Activated T-helper 1 cell treated with anti-CD3 and anti-CD28 coated beads, Interleukin-12 subunit alpha, Interleukin-12 subunit beta, Interleukin-2, Interleukin-4 antibody, amounts not matched to agents 30 ng/mL and 10 ng/mL and 1 ng/mL, durations not matched to agents 14 hours and 24 hours and 36 hours (primary cell): ENCODE measurements at regions not wholly inside any gene's neighbourhood (a gene's known extent, or its start where the extent isn't known, plus 50 kb on each side); places are given as distances from the start of the nearest gene placed in this dataset.
"Not testable (repeated sequence)": the region's sequence is repeated elsewhere in the genome, so short reads cannot be mapped to it uniquely, and the experiment has no call there.

ENCODE experiments used
- DNase-seq: peaks from one replicate; pipeline ENCODE4 v3.0.0; 2021; ENCODE audit warnings: low spot score
- H3K27ac Mint-ChIP-seq: one replicate; pipeline ENCODE4 v1.8.0; 2021; ENCODE audit warnings: mild to moderate bottlenecking, mixed read lengths
- H3K27me3 Mint-ChIP-seq: one replicate; pipeline ENCODE4 v1.8.0; 2022; ENCODE audit warnings: mild to moderate bottlenecking, moderate library complexity, mixed read lengths; ENCODE audit not compliant: insufficient read depth
- H3K36me3 Mint-ChIP-seq: one replicate; pipeline ENCODE4 v1.8.0; 2021; ENCODE audit warnings: low read depth, mixed read lengths
- H3K4me1 Mint-ChIP-seq: one replicate; pipeline ENCODE4 v1.8.0; 2021; ENCODE audit warnings: low read depth, mixed read lengths
- H3K4me3 Mint-ChIP-seq: one replicate; pipeline ENCODE4 v1.8.0; 2021; ENCODE audit warnings: mild to moderate bottlenecking, moderate library complexity, mixed read lengths
- H3K9me3 Mint-ChIP-seq: one replicate; pipeline ENCODE4 v1.8.0; 2021; ENCODE audit warnings: mixed read lengths
- intact Hi-C: fragments of 100-400 bp; cut with micrococcal nuclease; formaldehyde crosslinking; loops from one replicate; pipeline ENCODE4 v1.15.1; 2024

DNA sequence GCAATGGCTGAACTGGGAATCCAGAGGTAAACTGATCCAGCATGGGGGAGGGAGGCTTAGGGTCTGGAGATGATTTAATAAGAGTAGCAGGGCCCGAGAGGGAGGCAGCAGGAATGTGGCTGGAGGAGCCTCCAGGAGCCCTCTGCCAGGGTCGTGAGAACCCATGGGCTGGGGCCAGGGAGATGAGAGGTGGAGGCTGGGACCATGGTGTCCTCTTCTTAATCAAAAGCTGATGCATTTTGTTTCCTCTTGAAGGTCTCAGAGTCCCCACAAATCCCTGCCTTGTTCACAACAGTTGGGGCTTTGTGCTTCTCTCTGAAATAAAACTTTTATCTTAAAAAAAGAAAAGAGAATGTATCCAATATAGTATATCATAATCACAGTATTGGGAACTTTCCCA lies 123.7 kb upstream of the ZNF516 start:
- intact Hi-C loops: no loop called here

GRCh38 chr18:76616373-76616772 lies 121.3 kb upstream of the ZNF516 start:
- Mint-ChIP-seq H3K9me3 (no peaks in the 10 kb centered on the region), H3K4me1 (peaks cover 12% of the 10 kb centered on the region), H3K4me3 (no peak overlapping the region), H3K27ac (no peak overlapping the region), H3K27me3 (peaks cover 12% of the 10 kb centered on the region), H3K36me3 (no peaks in the 10 kb centered on the region)
- no peak for DNase-seq
- intact Hi-C loops: no loop called here

More for the DNA sequence above, 123.7 kb upstream of the ZNF516 start:
- no peaks in the 10 kb centered on the region for H3K36me3 Mint-ChIP-seq
- no peak overlapping the region for H3K27ac Mint-ChIP-seq
- DNase-seq: no peak
- H3K9me3 Mint-ChIP-seq: no peaks in the 10 kb centered on the region
- H3K4me3 Mint-ChIP-seq: no peak overlapping the region
- peaks cover 26% of the 10 kb centered on the region for H3K27me3 Mint-ChIP-seq
- peaks cover 12% of the 10 kb centered on the region for H3K4me1 Mint-ChIP-seq

GRCh38 chr18:76615065-76615733 lies 120.2 kb upstream of the ZNF516 start:
- Mint-ChIP-seq H3K4me1 (peaks cover 5% of the 10 kb centered on the region), H3K36me3 (no peaks in the 10 kb centered on the region), H3K9me3 (no peaks in the 10 kb centered on the region), H3K4me3 (no peak overlapping the region), H3K27ac (no peak overlapping the region), H3K27me3 (peaks cover 9% of the 10 kb centered on the region)
- DNase-seq: no peak
- intact Hi-C loops: no loop called here

GRCh38 chr18:76613755-76614120 lies 118.7 kb upstream of the ZNF516 start:
- H3K27me3 Mint-ChIP-seq: peaks cover 3% of the 10 kb centered on the region
- intact Hi-C loops: no loop called here
- no peaks in the 10 kb centered on the region for H3K9me3 Mint-ChIP-seq
- H3K4me3 Mint-ChIP-seq: no peak overlapping the region
- H3K27ac Mint-ChIP-seq: no peak overlapping the region
- no peaks in the 10 kb centered on the region for H3K4me1 Mint-ChIP-seq
- no peak for DNase-seq
- H3K36me3 Mint-ChIP-seq: no peaks in the 10 kb centered on the region

DNA sequence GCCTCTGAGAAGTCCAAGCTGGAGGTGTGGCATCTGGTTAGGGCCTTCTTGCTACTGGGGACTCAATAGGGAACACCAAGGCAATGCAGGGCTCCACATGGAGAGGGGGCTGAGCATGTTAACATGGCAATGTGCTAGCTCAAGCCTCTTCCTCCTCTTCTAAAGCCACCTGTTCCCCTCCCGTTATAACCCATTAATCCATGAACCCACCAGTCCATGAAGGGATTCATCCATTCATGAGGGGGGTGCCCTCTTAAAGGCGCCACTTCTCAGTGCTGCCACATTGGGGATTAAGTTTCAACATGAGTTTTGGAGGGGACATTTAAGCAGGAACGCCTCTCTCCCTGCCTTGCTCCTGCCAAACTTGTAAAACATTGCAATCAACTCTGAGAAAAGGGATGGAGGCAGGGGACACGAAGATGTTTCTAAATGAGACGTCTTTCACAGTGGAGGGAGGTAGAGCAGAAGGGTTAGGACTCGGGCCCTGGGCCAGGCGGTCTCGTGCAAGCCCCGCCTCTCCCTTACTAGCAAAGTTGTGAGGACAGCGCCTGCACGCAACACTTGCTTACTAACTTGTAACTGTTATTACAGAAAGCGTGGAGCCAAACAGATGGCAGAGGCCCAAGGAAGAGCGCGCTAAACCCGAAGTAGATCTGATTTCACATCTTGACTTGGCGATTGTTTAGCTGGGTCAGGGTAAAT lies 118.2 kb upstream of the ZNF516 start:
- no peaks in the 10 kb centered on the region for H3K4me1 Mint-ChIP-seq
- intact Hi-C loops: no loop called here
- H3K4me3 Mint-ChIP-seq: no peak overlapping the region
- H3K27ac Mint-ChIP-seq: no peak overlapping the region
- no peak for DNase-seq
- H3K9me3 Mint-ChIP-seq: no peaks in the 10 kb centered on the region
- H3K36me3 Mint-ChIP-seq: no peaks in the 10 kb centered on the region
- H3K27me3 Mint-ChIP-seq: peaks cover 3% of the 10 kb centered on the region

GRCh38 chr18:76611750-76612045 lies 116.7 kb upstream of the ZNF516 start:
- H3K4me3 Mint-ChIP-seq, H3K9me3 Mint-ChIP-seq, H3K4me1 Mint-ChIP-seq, DNase-seq, H3K27ac Mint-ChIP-seq, H3K27me3 Mint-ChIP-seq, H3K36me3 Mint-ChIP-seq, intact Hi-C loops: not testable (repeated sequence)

- intact Hi-C loops: no loop called here
- H3K36me3 Mint-ChIP-seq: no peaks in the 10 kb centered on the region
- H3K4me3 Mint-ChIP-seq: no peak overlapping the region
- no peaks in the 10 kb centered on the region for H3K4me1 Mint-ChIP-seq
- H3K9me3 Mint-ChIP-seq: no peaks in the 10 kb centered on the region
- DNase-seq: no peak
- H3K27ac Mint-ChIP-seq: no peak overlapping the region
- H3K27me3 Mint-ChIP-seq: peaks cover 3% of the 10 kb centered on the region
Observed at GRCh38 chr18:76610933-76611749, 116.1 kb upstream of the ZNF516 start.

DNA sequence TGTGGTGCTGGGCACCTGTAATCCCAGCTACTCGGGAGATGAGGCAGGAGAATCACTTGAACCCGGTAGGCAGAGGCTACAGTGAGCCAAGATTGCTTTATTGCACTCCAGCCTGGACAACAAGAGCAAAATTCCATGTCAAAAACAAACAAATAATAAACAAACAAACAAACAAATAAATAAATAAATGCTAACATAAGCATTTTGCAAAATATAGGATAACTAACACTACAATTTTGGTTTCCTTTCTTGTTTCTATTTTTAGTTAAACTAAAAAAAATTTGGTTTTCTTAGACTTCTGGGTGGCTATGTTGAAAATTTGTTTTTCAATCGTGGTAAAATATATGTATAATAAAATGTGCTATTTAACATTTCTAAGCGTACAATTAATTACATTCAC lies 115.0 kb upstream of the ZNF516 start:
- Mint-ChIP-seq H3K36me3 (no peaks in the 10 kb centered on the region), H3K9me3 (no peaks in the 10 kb centered on the region), H3K27me3 (peaks cover 3% of the 10 kb centered on the region), H3K27ac (no peak overlapping the region), H3K4me1 (no peaks in the 10 kb centered on the region), H3K4me3 (no peak overlapping the region)
- intact Hi-C loops: no loop called here
- no peak for DNase-seq

- Mint-ChIP-seq H3K27me3 (no peaks in the 10 kb centered on the region), H3K9me3 (no peaks in the 10 kb centered on the region), H3K36me3 (no peaks in the 10 kb centered on the region), H3K4me1 (no peaks in the 10 kb centered on the region), H3K4me3 (no peak overlapping the region), H3K27ac (no peak overlapping the region)
- intact Hi-C loops: no loop called here
- no peak for DNase-seq
Observed at GRCh38 chr18:76605341-76605929, 110.4 kb upstream of the ZNF516 start.

- H3K4me1 Mint-ChIP-seq: no peaks in the 10 kb centered on the region
Observed at GRCh38 chr18:76604935-76605240, 109.8 kb upstream of the ZNF516 start.

DNA sequence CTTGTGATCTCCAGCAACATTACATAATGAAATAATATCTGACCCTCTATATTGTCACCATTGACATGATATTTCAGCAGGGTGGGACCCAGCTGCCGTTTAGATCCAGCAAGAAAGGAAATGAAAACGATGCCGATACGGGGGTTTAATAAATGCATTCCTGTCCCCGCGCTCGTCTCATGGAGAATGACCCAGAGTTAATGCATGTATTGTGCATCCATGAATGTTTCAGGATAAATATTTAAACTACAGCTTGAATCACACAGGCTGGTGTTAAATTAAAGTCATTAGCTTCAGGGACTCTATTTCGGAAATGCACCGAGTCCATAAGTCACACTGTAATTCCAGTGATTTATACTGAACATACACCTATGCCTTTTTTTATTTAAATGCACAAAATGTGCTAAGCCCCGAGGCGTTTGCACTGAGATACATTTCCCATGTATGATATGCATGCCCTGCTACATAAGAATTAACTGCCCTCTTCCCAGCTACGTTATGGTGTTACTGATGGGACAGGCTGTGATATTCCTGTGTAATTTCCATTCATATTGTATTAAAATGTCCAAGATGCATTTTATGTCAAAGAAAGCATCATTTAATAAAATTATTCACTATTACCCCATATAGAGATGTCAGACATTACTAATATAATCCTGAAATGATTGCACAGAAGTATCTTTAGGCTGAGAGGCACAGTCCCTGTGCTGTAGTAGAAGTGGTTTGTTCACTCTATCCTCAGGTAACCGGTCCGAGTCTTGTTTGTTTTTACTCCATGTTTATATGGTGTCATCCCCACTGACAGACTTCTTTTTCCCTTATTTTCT lies 109.3 kb upstream of the ZNF516 start:
- no peaks in the 10 kb centered on the region for H3K4me1 Mint-ChIP-seq
- H3K36me3 Mint-ChIP-seq: no peaks in the 10 kb centered on the region
- H3K27ac Mint-ChIP-seq: no peak overlapping the region
- intact Hi-C loops: no loop called here
- no peaks in the 10 kb centered on the region for H3K27me3 Mint-ChIP-seq
- no peak overlapping the region for H3K4me3 Mint-ChIP-seq
- no peaks in the 10 kb centered on the region for H3K9me3 Mint-ChIP-seq
- DNase-seq: no peak

More at GRCh38 chr18:76604935-76605240, 109.8 kb upstream of the ZNF516 start:
- H3K27me3 Mint-ChIP-seq: no peaks in the 10 kb centered on the region
- H3K27ac Mint-ChIP-seq: no peak overlapping the region
- no peaks in the 10 kb centered on the region for H3K9me3 Mint-ChIP-seq
- no peak for DNase-seq
- no peaks in the 10 kb centered on the region for H3K36me3 Mint-ChIP-seq
- H3K4me3 Mint-ChIP-seq: no peak overlapping the region
- intact Hi-C loops: no loop called here

GRCh38 chr18:76602191-76602590 lies 107.1 kb upstream of the ZNF516 start:
- H3K9me3 Mint-ChIP-seq: no peaks in the 10 kb centered on the region
- intact Hi-C loops: no loop called here
- H3K4me1 Mint-ChIP-seq: no peaks in the 10 kb centered on the region
- peaks cover 4% of the 10 kb centered on the region for H3K27me3 Mint-ChIP-seq
- no peak overlapping the region for H3K4me3 Mint-ChIP-seq
- no peaks in the 10 kb centered on the region for H3K36me3 Mint-ChIP-seq
- DNase-seq: no peak
- H3K27ac Mint-ChIP-seq: no peak overlapping the region
